ENCODE measurements at regions not wholly inside any gene's neighbourhood (a gene's known extent, or its start where the extent isn't known, plus 50 kb on each side); places are given as distances from the start of the nearest gene placed in this dataset.

DNA sequence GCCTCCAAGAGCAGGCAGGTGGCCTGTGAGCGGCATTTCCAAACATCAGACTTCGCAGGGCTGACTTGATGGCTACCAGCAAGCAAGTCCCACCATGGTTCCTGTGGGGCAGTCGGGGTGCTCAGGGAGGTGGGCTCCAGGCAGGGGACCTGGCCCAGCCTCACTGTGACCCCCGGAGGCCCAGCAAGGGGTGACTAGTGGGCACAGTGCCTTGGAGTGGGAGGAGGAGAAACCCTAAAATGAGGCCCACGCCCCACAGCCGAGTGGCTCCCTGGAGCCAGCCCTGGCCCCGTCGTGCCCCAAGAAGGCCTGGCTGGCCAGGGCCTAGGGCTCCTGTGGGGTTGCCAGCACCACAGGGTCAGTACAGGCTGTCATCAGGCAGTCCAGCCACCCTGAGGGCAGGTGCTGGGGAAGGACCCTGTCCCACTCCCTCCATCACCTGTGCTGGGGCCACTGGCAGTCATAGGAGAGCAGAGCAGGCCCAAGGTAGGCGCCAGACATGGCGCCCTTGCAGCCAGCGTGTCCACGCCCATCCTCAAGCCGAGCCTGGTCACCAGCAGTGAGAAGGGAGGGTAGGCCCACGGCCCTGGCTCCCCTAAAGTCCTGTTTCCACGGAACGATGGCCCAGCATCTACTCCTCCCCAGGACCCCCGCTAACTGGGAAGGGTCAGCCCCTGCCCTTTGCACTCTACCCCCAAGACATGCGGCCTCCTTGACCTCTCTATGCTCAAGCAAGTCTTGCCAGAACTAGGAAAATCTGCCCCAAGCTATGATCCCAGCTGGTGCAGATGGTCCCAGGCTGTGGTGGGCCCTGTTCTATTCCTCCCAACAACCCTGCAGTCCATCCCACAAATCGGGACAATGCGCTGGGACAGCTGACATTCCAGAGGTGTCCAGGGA, 144.2 kb upstream of the C14orf180 start:
- peak overlapping the region in 1 of 2 donors; percentile 49 for H3K4me3 ChIP-seq
- peaks cover 0 to 13% (median 6%) of the 10 kb centered on the region in 4 donors for H3K4me1 ChIP-seq
- H3K9me3 ChIP-seq, result peaks cover 0 to 5% (median 0%) of the 10 kb centered on the region in 3 donors
- TF ChIP-seq, protein P1, sequence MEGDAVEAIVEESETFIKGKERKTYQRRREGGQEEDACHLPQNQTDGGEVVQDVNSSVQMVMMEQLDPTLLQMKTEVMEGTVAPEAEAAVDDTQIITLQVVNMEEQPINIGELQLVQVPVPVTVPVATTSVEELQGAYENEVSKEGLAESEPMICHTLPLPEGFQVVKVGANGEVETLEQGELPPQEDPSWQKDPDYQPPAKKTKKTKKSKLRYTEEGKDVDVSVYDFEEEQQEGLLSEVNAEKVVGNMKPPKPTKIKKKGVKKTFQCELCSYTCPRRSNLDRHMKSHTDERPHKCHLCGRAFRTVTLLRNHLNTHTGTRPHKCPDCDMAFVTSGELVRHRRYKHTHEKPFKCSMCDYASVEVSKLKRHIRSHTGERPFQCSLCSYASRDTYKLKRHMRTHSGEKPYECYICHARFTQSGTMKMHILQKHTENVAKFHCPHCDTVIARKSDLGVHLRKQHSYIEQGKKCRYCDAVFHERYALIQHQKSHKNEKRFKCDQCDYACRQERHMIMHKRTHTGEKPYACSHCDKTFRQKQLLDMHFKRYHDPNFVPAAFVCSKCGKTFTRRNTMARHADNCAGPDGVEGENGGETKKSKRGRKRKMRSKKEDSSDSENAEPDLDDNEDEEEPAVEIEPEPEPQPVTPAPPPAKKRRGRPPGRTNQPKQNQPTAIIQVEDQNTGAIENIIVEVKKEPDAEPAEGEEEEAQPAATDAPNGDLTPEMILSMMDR (IDR thresholded peaks at IDR 0.05), result no peak
- intact Hi-C loops (cut with DNase I; ENCODE audit: low total_unique reads), result no loop called here
- peaks cover 0 to 14% of the 10 kb centered on the region in 2 donors for H3K27me3 ChIP-seq
- no peaks in the 10 kb centered on the region for H3K36me3 ChIP-seq
- no peak overlapping the region for H3K27ac ChIP-seq
- no peak for DNase-seq

DNA sequence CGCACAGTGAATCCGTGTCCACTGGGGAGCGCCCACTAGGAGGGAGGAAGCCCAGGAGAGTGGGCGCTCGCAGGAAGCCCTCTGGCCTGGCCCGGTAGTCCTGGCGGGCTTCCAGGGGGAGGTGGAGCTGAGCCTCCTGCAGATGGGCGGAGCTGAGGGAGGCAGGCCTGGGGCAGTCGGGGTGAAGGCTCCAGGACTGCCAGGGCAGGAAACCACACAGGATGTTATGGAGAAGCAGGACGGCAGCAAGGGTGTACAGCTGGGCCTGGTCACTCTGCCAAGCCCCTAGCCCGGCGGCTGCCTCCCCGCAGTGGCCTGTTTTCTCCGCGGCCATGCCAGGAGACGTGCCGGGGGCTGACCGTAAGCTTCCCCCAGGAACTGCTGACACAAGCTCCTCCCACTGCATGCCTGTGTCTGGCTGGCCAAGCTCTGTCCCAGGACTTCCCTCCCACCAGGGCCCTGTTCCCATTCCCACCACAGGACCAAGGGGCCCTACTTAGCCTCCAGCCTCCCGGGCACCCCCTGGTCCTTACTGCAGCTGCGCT, 143.4 kb upstream of the C14orf180 start:
- peak overlapping the region; percentile 27 to 29 for H3K27ac ChIP-seq
- H3K36me3 ChIP-seq, result no peaks in the 10 kb centered on the region
- peak overlapping the region; percentile 17 to 49 for H3K4me3 ChIP-seq
- peak; percentile 56 to 70 for DNase-seq
- peaks cover 0 to 15% of the 10 kb centered on the region in 2 donors for H3K27me3 ChIP-seq
- TF ChIP-seq, protein P1 (IDR thresholded peaks at IDR 0.05), result no peak
- peaks cover 0 to 13% (median 6%) of the 10 kb centered on the region in 4 donors for H3K4me1 ChIP-seq
- peaks cover 0 to 5% (median 0%) of the 10 kb centered on the region in 3 donors for H3K9me3 ChIP-seq
- intact Hi-C loops (cut with DNase I; ENCODE audit: low total_unique reads), result no loop called here

DNA sequence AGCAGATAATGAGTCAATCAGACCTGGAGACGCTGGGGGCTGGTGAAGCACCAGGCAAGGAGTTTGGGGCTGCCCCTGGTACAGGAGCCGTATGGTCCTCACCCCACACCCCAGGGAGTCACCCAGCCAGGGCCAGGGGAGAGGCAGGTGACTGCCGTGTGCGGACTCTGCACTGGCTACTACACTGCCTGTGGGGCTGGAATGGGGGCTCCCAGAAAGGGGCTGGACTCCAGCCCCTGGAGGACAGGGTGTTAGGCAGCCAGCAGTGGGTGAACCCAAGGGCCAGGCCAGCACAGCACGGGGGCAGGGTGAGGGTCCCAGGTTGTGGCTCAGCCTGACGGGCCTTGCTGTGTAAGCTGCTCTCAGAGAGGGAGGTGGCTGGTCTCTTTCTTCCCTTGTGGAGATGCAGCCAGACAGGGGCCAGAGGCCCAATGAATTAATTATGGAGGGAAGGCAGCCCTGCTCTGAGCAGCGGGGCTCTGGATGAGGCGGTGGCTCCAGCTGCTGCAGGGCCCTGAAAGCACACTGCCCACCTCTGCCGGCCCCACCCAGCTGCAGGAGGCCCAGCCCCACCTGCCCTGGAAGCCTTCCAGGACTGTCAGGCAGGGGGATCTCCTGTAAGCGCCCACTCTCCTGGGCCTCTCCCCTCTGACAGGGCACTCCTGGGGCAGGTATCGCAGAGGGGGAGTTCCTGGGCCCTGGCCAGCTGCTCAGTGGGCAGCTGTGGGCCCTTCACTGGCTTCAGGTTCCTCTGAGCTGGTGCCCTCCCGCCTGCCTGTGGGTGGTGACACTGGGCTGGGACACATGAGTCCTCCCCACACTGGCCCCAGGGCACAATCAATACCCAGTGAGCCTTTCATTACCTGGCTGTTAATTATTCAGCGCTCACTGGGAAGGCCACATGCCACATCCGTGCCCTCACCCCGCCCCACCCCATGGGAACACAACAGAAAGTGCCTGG, 142.5 kb upstream of the C14orf180 start:
- DNase-seq, result peak in 1 of 2 donors; percentile 62
- Histone ChIP-seq H3K27ac (peak overlapping the region; percentile 27 to 29), H3K4me3 (peak overlapping the region; percentile 17 to 49)

DNA sequence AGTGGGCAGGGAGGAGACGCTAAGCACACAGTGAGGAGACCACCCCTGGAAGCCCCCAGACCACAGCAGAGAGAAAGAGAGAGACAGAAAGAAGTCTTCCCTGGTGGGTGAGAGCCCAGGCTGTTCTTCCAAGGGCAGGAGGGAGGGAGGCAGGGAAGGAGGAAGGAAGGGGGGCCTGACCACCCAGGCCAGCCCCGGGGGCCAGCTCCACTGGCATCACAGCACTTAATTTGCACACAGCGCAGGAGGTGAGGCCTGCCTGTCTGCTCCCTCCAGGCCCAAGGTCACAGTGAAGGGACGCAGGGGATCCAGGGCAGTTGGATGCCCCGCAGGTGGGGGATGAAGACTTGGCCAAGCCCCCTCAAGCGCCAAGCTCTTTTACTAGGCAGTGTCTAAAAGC, 141.9 kb upstream of the C14orf180 start:
- H3K4me1 ChIP-seq, result peaks cover 0 to 13% (median 6%) of the 10 kb centered on the region in 4 donors
- H3K36me3 ChIP-seq, result no peaks in the 10 kb centered on the region
- no peak overlapping the region for H3K27ac ChIP-seq
- peaks cover 0 to 5% (median 0%) of the 10 kb centered on the region in 3 donors for H3K9me3 ChIP-seq
- TF ChIP-seq, protein P1 (IDR thresholded peaks at IDR 0.05), result no peak
- H3K27me3 ChIP-seq, result peaks cover 0 to 7% of the 10 kb centered on the region in 2 donors
- DNase-seq, result no peak
- H3K4me3 ChIP-seq, result no peak overlapping the region
- intact Hi-C loops (cut with DNase I; ENCODE audit: low total_unique reads), result no loop called here

More for the DNA sequence above, 142.5 kb upstream of the C14orf180 start:
- H3K9me3 ChIP-seq, result peaks cover 0 to 5% (median 0%) of the 10 kb centered on the region in 3 donors
- no peaks in the 10 kb centered on the region for H3K36me3 ChIP-seq
- intact Hi-C loops (cut with DNase I; ENCODE audit: low total_unique reads), result no loop called here
- H3K27me3 ChIP-seq, result peaks cover 0 to 10% of the 10 kb centered on the region in 2 donors
- TF ChIP-seq, protein P1 (IDR thresholded peaks at IDR 0.05), result no peak
- peaks cover 0 to 13% (median 6%) of the 10 kb centered on the region in 4 donors for H3K4me1 ChIP-seq

Measured in tibial artery (tissue), 4 donors.